Epidermal melanocyte (primary cell): ENCODE measurements at regions not wholly inside any gene's neighbourhood (a gene's known extent, or its start where the extent isn't known, plus 50 kb on each side); places are given as distances from the start of the nearest gene placed in this dataset.

Source experiments
- DNase-seq: peaks from one replicate; pipeline ENCODE4 v3.0.0; 2011; ENCODE audit warnings: low spot score; ENCODE audit not compliant: insufficient read length

DNA sequence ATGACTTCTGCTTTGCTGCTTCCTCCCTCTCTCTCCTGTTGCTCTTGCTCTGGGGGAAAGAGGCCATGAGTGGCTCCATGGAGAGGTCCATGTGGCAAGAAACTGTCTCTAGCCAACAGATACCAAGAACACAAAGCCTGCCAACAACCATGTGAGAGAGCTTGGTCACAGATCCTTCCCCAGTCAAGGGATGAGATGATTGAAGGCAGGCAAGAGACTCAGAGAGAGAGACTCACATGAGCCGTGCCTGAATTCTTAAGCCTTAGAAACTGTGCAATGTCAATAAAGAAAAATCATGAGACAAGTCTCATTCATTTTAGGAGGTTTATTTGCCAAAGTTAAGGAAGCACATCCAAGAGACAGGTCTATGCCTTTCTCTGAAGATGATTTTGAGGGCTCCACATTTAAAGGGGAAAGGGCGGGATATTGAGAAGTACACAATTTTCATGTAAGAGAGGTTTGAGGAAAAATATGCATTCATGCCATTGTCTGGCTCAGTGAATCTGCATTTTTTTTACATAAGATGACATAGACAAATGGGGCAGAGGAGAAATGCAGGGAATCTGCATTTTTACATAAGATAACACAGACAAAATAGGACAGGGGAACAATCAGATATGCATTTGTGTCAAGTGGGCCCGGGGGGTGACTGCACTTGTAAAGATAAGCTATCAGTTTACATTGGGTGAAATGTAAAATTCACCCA, 59.5 kb upstream of the SUCLG2 start:
- DNase-seq = no peak

DNA sequence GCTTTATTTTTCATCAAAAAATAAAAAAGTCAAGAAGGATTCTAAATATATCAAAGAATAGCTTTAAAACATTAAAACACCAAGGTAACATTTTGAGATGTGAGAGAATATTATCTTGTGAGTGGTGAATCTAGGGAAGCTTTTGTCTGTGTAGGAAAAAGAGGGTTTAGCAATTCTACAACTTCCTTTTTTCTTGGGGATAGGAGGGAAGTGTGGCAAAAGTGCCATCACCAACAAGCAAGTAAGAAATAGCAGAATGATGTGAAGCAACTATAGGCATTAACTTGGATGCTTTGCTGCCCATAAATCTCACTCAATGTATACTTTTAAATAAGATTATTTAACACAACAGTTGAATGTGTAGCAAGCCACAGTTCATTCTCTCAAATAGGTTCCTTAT, 57.8 kb upstream of the SUCLG2 start:
- DNase-seq = no peak

DNA sequence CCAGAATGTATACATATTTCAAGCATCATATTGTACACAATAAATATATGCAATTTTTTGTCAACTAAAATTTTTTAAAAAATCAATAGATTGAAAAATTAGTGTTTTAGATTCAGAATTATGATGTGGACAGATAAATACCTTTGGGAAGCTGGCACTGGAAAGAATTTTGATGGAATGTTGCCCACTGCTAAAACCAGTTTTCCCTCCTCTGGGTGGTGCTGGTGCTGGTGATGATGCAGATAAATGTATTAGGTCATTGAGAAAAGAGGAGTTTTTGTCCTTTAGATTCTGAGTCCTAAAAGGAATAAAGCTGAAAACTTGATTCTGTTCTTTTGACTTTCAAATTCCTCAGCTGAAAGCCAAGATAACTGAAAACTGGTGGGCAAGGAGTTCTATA, 56.0 kb upstream of the SUCLG2 start:
- no peak for DNase-seq

DNA sequence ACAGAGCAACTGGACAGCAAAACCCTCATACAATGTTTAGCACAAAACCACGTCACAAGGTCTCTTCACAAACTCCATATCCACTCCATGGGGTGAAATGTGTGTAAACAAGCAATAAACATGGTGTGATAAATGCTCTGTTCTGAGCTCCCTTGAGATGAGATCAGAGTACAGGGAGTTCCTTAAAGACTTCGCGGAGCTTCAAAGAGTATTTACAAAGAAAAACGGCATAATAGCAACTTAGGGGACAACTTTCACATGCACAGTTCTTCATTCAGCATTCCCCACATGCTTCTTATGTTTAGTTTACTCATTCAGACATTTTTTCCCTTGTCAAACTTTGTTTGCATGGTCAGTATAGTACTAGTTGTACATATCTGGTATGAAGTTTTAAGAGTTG, 52.5 kb upstream of the SUCLG2 start:
- no peak for DNase-seq

DNA sequence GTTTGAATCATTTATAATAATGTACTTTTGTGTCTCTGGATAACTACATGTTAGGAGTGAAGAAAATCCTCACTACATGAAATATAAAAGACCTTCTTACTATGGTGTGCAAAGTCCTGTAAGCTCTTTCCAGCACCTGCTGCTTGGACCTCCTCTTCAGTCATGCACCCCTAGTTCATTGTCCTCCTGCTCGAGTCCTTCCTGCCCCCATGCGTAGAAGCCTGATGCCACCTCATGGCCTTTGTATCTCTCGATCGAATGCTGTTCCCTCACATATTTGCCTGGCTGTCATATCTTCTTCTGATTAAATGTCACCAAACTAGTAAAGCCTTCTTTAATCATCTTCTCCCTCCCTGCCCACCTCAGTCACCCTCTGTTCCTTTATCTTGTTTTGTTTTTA, 49.9 kb upstream of the SUCLG2 start:
- no peak for DNase-seq
